ENCODE measurements at regions not wholly inside any gene's neighbourhood (a gene's known extent, or its start where the extent isn't known, plus 50 kb on each side); places are given as distances from the start of the nearest gene placed in this dataset.
"Not testable (repeated sequence)": the region's sequence is repeated elsewhere in the genome, so short reads cannot be mapped to it uniquely, and the experiment has no call there.

GRCh38 chr3:167008791-167009190 is 371.3 kb downstream of the ZBBX start:
- Mint-ChIP-seq H3K27ac (no peak overlapping the region), H3K4me3 (no peak overlapping the region), H3K27me3 (ENCODE audit: low read depth) (no peaks in the 10 kb centered on the region), H3K36me3 (ENCODE audit: low read depth) (no peaks in the 10 kb centered on the region), H3K9me3 (peaks cover 15% of the 10 kb centered on the region), H3K4me1 (ENCODE audit: low read depth) (no peaks in the 10 kb centered on the region)
- DNase-seq (ENCODE audit: low spot score): no peak

DNA sequence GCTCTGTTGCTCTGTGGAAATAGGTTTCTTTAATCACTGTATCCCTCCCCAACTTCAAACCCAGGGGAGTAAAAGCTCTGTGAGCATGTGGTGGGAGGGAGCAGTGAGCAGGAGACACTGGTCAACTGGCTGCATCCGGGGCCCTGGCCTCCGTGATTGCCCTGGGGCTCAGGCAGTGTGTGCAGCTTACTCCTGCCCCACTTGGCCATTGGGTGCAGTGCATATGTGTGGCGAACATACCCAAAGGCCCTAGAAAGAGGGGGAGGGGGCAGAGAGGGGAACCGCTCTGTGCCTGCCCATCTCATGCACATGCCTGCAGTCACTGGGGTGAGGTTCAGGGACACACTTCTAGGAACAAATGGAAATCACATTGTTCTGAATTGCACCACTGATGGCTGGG is 378.7 kb downstream of the ZBBX start:
- Mint-ChIP-seq H3K4me3 (no peak overlapping the region), H3K27ac (no peak overlapping the region), H3K4me1 (ENCODE audit: low read depth) (no peaks in the 10 kb centered on the region), H3K27me3 (ENCODE audit: low read depth) (no peaks in the 10 kb centered on the region), H3K36me3 (ENCODE audit: low read depth) (no peaks in the 10 kb centered on the region), H3K9me3 (peaks cover 7% of the 10 kb centered on the region)
- no peak for DNase-seq (ENCODE audit: low spot score)

GRCh38 chr3:166993015-166993630 is 387.0 kb downstream of the ZBBX start:
- DNase-seq (ENCODE audit: low spot score): no peak
- Mint-ChIP-seq H3K4me1 (ENCODE audit: low read depth) (no peaks in the 10 kb centered on the region), H3K4me3 (no peak overlapping the region), H3K9me3 (peaks cover 3% of the 10 kb centered on the region), H3K27me3 (ENCODE audit: low read depth) (no peaks in the 10 kb centered on the region), H3K36me3 (ENCODE audit: low read depth) (no peaks in the 10 kb centered on the region), H3K27ac (no peak overlapping the region)

DNA sequence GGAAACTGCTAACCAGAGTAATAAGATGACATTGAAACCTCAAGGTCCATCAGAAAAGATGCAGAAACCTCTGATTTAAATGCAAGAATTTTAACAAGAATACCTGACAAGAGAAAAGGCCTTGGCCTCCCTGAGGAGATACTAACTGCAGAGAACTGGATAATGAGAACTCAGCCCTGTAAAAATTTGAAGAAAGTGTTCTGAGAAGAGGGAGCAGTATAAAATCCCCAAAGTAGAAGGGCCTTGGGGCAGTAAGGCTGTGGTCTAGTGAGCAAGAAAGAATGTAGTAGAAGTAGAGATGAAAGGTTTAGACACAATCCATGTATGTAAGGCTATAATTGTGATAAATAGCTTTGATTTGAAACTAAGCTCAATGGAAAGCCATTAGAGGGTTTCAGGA is 394.1 kb downstream of the ZBBX start:
- no peak overlapping the region for H3K4me3 Mint-ChIP-seq
- H3K27ac Mint-ChIP-seq: no peak overlapping the region
- H3K27me3 Mint-ChIP-seq (ENCODE audit: low read depth): no peaks in the 10 kb centered on the region
- H3K9me3 Mint-ChIP-seq: no peaks in the 10 kb centered on the region
- DNase-seq (ENCODE audit: low spot score): no peak
- H3K4me1 Mint-ChIP-seq (ENCODE audit: low read depth): no peaks in the 10 kb centered on the region
- H3K36me3 Mint-ChIP-seq (ENCODE audit: low read depth): no peaks in the 10 kb centered on the region

GRCh38 chr3:166975796-166976195 is 404.3 kb downstream of the ZBBX start:
- H3K4me3 Mint-ChIP-seq; H3K9me3 Mint-ChIP-seq; H3K36me3 Mint-ChIP-seq (ENCODE audit: low read depth); H3K27ac Mint-ChIP-seq; H3K4me1 Mint-ChIP-seq (ENCODE audit: low read depth); H3K27me3 Mint-ChIP-seq (ENCODE audit: low read depth); DNase-seq (ENCODE audit: low spot score): not testable (repeated sequence)

DNA sequence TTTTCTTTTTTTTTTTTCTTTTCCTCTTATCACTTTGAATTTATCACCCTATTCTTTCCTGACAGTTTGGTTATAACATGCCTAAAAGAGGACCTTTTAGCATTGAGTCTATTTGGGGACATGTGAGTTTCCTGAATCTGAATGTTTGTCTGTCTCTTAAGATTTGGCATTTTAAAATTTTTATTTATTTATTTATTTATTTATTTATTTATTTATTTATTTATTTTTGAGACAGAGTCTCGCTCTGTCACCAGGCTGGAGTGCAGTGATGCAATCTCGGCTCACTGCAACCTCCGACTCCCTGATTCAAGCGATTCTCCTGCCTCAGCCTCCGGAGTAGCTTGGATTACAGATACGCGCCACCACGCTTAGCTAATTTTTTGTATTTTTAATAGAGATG is 412.4 kb downstream of the ZBBX start:
- not testable (repeated sequence) for H3K27ac Mint-ChIP-seq; H3K36me3 Mint-ChIP-seq (ENCODE audit: low read depth); H3K27me3 Mint-ChIP-seq (ENCODE audit: low read depth); H3K4me3 Mint-ChIP-seq; H3K4me1 Mint-ChIP-seq (ENCODE audit: low read depth); DNase-seq (ENCODE audit: low spot score)
- H3K9me3 Mint-ChIP-seq: peaks cover 19% of the 10 kb centered on the region

GRCh38 chr3:166962911-166963310 is 417.2 kb downstream of the ZBBX start:
- peaks cover 5% of the 10 kb centered on the region for H3K9me3 Mint-ChIP-seq
- no peaks in the 10 kb centered on the region for H3K36me3 Mint-ChIP-seq (ENCODE audit: low read depth)
- H3K27me3 Mint-ChIP-seq (ENCODE audit: low read depth): no peaks in the 10 kb centered on the region
- no peak for DNase-seq (ENCODE audit: low spot score)
- H3K4me1 Mint-ChIP-seq (ENCODE audit: low read depth): no peaks in the 10 kb centered on the region
- no peak overlapping the region for H3K4me3 Mint-ChIP-seq
- no peak overlapping the region for H3K27ac Mint-ChIP-seq

DNA sequence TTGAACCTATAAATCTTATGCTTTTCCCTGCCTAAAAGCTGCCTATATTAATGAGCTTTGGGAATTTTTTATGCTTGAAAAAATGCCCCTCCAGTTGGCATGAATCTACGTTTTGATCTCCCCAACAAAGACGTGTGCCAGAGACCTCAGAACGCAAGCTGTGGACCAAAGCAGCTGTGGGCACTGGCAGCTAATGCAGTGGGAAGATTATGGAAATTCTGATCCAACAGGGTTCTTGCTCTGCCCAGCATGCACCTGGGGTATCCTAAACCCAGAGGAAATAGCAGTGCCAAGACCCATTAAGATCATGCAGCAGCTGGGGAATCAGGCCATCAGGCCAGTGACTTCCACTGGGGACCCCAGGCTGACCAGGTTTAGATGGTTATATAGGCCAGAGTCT is 423.0 kb downstream of the ZBBX start:
- no peaks in the 10 kb centered on the region for H3K27me3 Mint-ChIP-seq (ENCODE audit: low read depth)
- H3K27ac Mint-ChIP-seq: no peak overlapping the region
- H3K4me1 Mint-ChIP-seq (ENCODE audit: low read depth): no peaks in the 10 kb centered on the region
- DNase-seq (ENCODE audit: low spot score): no peak
- H3K9me3 Mint-ChIP-seq: peaks cover 30% of the 10 kb centered on the region
- H3K4me3 Mint-ChIP-seq: no peak overlapping the region
- H3K36me3 Mint-ChIP-seq (ENCODE audit: low read depth): no peaks in the 10 kb centered on the region

- H3K9me3 Mint-ChIP-seq: peaks cover 32% of the 10 kb centered on the region
- no peaks in the 10 kb centered on the region for H3K36me3 Mint-ChIP-seq (ENCODE audit: low read depth)
Observed at GRCh38 chr3:166955201-166955939, 424.7 kb downstream of the ZBBX start.

DNA sequence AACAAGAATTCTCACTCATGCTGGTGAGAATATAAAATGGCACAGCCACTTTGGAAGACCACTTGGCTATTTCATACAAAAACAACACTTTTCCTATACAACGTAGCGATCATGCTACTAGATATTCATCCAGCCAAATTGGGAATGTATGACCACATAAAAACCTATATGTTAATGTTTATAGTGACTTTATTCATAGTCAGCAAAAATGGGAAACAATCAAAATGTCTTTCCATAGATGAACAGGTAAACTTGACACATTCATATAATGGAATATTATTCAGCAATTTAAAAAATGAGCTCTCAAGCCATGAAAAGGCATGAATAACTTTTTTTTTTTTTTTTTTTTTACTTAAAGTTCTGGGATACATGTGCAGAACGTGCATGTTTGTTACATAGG is 445.2 kb downstream of the ZBBX start:
- no peaks in the 10 kb centered on the region for H3K4me1 Mint-ChIP-seq (ENCODE audit: low read depth)
- no peak for DNase-seq (ENCODE audit: low spot score)
- peaks cover 10% of the 10 kb centered on the region for H3K9me3 Mint-ChIP-seq
- H3K36me3 Mint-ChIP-seq (ENCODE audit: low read depth): no peaks in the 10 kb centered on the region
- no peak overlapping the region for H3K27ac Mint-ChIP-seq
- H3K27me3 Mint-ChIP-seq (ENCODE audit: low read depth): no peaks in the 10 kb centered on the region
- H3K4me3 Mint-ChIP-seq: no peak overlapping the region

More at GRCh38 chr3:166955201-166955939, 424.7 kb downstream of the ZBBX start:
- Mint-ChIP-seq H3K27ac (no peak overlapping the region), H3K4me3 (no peak overlapping the region), H3K4me1 (ENCODE audit: low read depth) (no peaks in the 10 kb centered on the region), H3K27me3 (ENCODE audit: low read depth) (no peaks in the 10 kb centered on the region)
- DNase-seq (ENCODE audit: low spot score): no peak

- Mint-ChIP-seq H3K27ac (no peak overlapping the region), H3K4me3 (no peak overlapping the region), H3K27me3 (ENCODE audit: low read depth) (no peaks in the 10 kb centered on the region), H3K4me1 (ENCODE audit: low read depth) (no peaks in the 10 kb centered on the region), H3K36me3 (ENCODE audit: low read depth) (no peaks in the 10 kb centered on the region), H3K9me3 (peaks cover 62% of the 10 kb centered on the region)
- DNase-seq (ENCODE audit: low spot score): no peak
Observed at GRCh38 chr3:166917437-166917836, 462.7 kb downstream of the ZBBX start.

- Mint-ChIP-seq H3K4me3 (no peak overlapping the region), H3K27me3 (ENCODE audit: low read depth) (no peaks in the 10 kb centered on the region)
Observed at GRCh38 chr3:166902374-166902773, 477.7 kb downstream of the ZBBX start.

GRCh38 chr3:166900866-166901577 is 479.1 kb downstream of the ZBBX start:
- H3K27me3 Mint-ChIP-seq (ENCODE audit: low read depth): no peaks in the 10 kb centered on the region
- no peak overlapping the region for H3K4me3 Mint-ChIP-seq
- DNase-seq (ENCODE audit: low spot score): no peak
- no peaks in the 10 kb centered on the region for H3K36me3 Mint-ChIP-seq (ENCODE audit: low read depth)
- H3K4me1 Mint-ChIP-seq (ENCODE audit: low read depth): no peaks in the 10 kb centered on the region
- peaks cover 8% of the 10 kb centered on the region for H3K9me3 Mint-ChIP-seq
- no peak overlapping the region for H3K27ac Mint-ChIP-seq

More at GRCh38 chr3:166902374-166902773, 477.7 kb downstream of the ZBBX start:
- H3K36me3 Mint-ChIP-seq (ENCODE audit: low read depth): no peaks in the 10 kb centered on the region
- no peaks in the 10 kb centered on the region for H3K4me1 Mint-ChIP-seq (ENCODE audit: low read depth)
- no peak overlapping the region for H3K27ac Mint-ChIP-seq
- DNase-seq (ENCODE audit: low spot score): no peak
- H3K9me3 Mint-ChIP-seq: peaks cover 16% of the 10 kb centered on the region

DNA sequence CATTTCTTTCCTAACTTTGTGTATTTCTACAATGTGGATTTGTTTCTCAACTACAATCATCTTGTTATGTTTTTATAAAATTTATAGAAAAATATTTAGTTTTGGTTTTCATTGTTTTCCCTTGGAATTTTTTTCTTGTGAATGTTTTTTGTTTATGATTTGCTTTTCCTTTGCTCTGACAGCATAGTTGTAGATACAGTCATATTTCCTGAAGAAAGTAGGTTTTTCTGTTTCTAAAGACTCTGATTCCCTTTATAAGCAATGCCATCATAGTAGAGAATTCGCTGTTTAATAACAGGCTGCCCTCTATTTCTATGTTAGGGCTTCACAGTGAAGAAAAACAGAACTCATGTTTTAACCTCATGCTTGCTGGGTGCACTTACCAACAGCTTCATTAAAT is 482.3 kb downstream of the ZBBX start:
- no peak overlapping the region for H3K4me3 Mint-ChIP-seq

More for the DNA sequence above, 482.3 kb downstream of the ZBBX start:
- H3K36me3 Mint-ChIP-seq (ENCODE audit: low read depth): no peaks in the 10 kb centered on the region
- H3K27ac Mint-ChIP-seq: no peak overlapping the region
- no peaks in the 10 kb centered on the region for H3K27me3 Mint-ChIP-seq (ENCODE audit: low read depth)
- no peaks in the 10 kb centered on the region for H3K4me1 Mint-ChIP-seq (ENCODE audit: low read depth)
- peaks cover 2% of the 10 kb centered on the region for H3K9me3 Mint-ChIP-seq
- no peak for DNase-seq (ENCODE audit: low spot score)

Data from T-helper 2 cell treated with Interferon-gamma antibody and Interleukin-4, amounts not matched to agents 5 μg/mL and 100 μg/mL, for 36 hours (primary cell).